Astrocyte of the cerebellum (primary cell): ENCODE measurements at regions not wholly inside any gene's neighbourhood (a gene's known extent, or its start where the extent isn't known, plus 50 kb on each side); places are given as distances from the start of the nearest gene placed in this dataset.
A peak's percentile ranks its signal among the peaks of the same experiment; 100 is the strongest.
"Not testable (repeated sequence)": the region's sequence is repeated elsewhere in the genome, so short reads cannot be mapped to it uniquely, and the experiment has no call there.

ENCODE experiments used
- DNase-seq: peaks from one replicate; pipeline ENCODE4 v3.0.0-alpha.2; 2011; ENCODE audit warnings: low read depth
- H3K4me3 ChIP-seq: 2 replicates; pipeline ENCODE4 v1.5.1; 2011; ENCODE audit warnings: mild to moderate bottlenecking, low read depth, low read length, moderate library complexity
- CTCF ChIP-seq: IDR thresholded peaks from 2 replicates; pipeline ENCODE4 v1.5.1; 2012; ENCODE audit warnings: low read length, low read depth, moderate library complexity, mild to moderate bottlenecking; ENCODE audit errors: missing control alignments
- in situ Hi-C: cut with HindIII; loops from 2 replicates; pipeline ENCODE4 v1.10.0; 2017; ENCODE audit warnings: low sequenced_read_pairs

GRCh38 chr1:79903321-79903720 lies 896.8 kb upstream of the ADGRL4 start:
- no peak for DNase-seq
- no peak for TF ChIP-seq CTCF
- in situ Hi-C loops = no loop called here
- no peak overlapping the region for H3K4me3 ChIP-seq

DNA sequence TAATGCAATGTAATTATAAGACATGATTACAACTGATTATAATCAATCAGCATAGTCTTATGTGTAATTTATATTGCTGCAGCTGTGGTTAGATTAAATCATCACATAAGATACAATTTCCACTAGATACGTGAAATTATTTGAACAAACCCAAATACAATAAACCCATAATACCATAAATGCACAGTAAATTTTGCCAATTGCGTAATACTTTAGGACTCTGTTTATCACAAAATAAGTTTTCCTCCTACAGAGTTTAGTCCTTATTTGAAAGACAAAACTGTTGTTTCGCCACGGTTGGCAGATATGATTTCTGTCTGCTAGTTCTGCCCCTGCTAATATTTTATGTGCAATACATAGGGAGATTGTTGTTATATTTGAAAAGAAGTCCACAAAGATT lies 895.9 kb upstream of the ADGRL4 start:
- no peak for TF ChIP-seq CTCF
- no peak for DNase-seq
- no peak overlapping the region for H3K4me3 ChIP-seq
- in situ Hi-C loops = no loop called here

DNA sequence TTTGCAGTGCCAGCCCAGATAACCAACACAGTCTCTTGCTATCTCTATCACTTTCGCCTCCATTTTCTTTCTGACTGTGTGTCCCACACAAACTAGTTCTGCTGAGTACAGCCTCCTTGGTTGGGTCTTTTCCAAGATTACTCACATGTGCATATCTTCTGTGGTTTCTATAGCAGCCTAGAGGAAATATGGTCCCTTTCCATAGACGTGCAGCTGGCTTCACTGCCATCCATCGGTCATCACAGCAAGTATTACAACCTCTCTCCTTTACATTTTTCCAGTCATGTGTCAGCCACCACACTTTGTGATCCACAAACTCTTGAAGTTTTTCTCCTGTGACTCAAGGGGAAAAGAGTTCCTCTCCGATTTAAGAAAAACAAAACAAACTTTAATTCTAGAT lies 893.4 kb upstream of the ADGRL4 start:
- in situ Hi-C loops = no loop called here
- peak; percentile 91 for DNase-seq
- no peak overlapping the region for H3K4me3 ChIP-seq
- peak; percentile 15 for TF ChIP-seq CTCF

DNA sequence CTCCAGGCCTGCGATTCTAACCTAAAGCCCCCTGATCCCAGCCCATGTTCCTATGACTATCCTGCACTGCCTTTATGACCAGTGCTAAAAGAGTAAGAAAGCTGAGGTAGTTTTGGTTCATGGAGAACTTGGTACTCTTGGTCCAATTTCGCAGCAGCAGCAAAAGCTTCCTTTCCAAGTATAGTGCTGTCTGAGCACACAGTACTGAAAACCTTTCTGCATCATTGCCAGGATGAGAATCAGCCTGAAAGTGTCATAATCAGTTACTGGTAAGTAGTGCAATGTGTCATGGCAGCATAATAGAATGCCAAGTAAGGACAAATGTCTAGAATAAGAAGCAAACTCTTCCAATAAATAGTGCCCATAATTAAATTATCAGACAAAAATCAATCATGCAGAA lies 889.6 kb upstream of the ADGRL4 start:
- in situ Hi-C loops = no loop called here
- TF ChIP-seq CTCF = no peak
- H3K4me3 ChIP-seq = no peak overlapping the region
- no peak for DNase-seq

DNA sequence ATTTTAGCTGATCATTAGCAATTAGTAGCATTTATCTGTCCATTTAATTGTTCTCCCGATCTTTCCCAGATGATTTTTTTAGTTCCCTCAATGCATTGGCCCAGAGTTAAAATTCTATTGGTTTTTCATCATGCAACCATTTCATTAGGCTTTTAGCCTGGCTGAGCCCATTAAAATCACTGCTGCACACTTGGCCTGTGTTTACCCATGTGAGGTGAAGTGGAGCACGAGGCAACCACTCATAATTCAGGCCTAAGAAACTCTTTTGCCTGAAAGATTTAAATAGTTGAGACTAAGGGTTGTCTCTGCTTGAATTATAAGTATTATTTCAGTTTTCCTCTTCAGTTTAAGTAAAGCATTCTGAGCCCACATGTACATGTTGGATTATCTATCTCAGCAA lies 889.0 kb upstream of the ADGRL4 start:
- in situ Hi-C loops = no loop called here
- DNase-seq = no peak
- no peak for TF ChIP-seq CTCF

GRCh38 chr1:79894129-79894528 lies 887.6 kb upstream of the ADGRL4 start:
- in situ Hi-C loops, DNase-seq, H3K4me3 ChIP-seq: not testable (repeated sequence)

More for the DNA sequence above, 889.0 kb upstream of the ADGRL4 start:
- H3K4me3 ChIP-seq = no peak overlapping the region

- no peak for TF ChIP-seq CTCF
- in situ Hi-C loops = no loop called here
- no peak for DNase-seq
- no peak overlapping the region for H3K4me3 ChIP-seq
These were observed 880.5 kb upstream of the ADGRL4 start for GRCh38 chr1:79887059-79887458.
